ENCODE measurements at regions not wholly inside any gene's neighbourhood (a gene's known extent, or its start where the extent isn't known, plus 50 kb on each side); places are given as distances from the start of the nearest gene placed in this dataset.

GRCh38 chr4:107317611-107318010 is 281.5 kb upstream of the DKK2 start:
- Histone ChIP-seq H3K79me2 (ENCODE audit: control insufficient read depth, insufficient read depth, low read length) (no peaks in the 10 kb centered on the region), H3K9me3 (replicated peaks; ENCODE audit: control insufficient read depth, insufficient read depth, low read depth, low read length) (no peaks in the 10 kb centered on the region), H3K4me3 (no peak overlapping the region), H3K4me1 (replicated peaks in 1 of 2; ENCODE audit: control insufficient read depth in 2 of 2, insufficient read depth in 2 of 2, low read length in 2 of 2) (no peaks in the 10 kb centered on the region), H3K9ac (ENCODE audit: insufficient read depth in 1 of 2, low read depth in 2 of 2, low read length in 2 of 2) (no peak overlapping the region), H2AFZ (ENCODE audit: low read depth, low read length) (no peak overlapping the region), H3K4me2 (ENCODE audit: insufficient read depth, low read length) (no peak overlapping the region), H3K27me3 (ENCODE audit: control insufficient read depth in 2 of 2, insufficient read depth in 2 of 2, low read length in 2 of 2) (no peaks in the 10 kb centered on the region), H4K20me1 (replicated peaks; ENCODE audit: control insufficient read depth, insufficient read depth, low read length) (no peaks in the 10 kb centered on the region), H3K36me3 (ENCODE audit: control insufficient read depth, insufficient read depth, low read length) (no peaks in the 10 kb centered on the region), H3K9me1 (ENCODE audit: control insufficient read depth, insufficient read depth, low read length) (no peaks in the 10 kb centered on the region), H3K27ac (ENCODE audit: extremely low read depth, low read depth, low read length) (no peak overlapping the region)
- no peak for TF ChIP-seq CBX5 (IDR thresholded peaks at IDR 0.05; ENCODE audit: borderline replicate concordance, low read depth)
- TF ChIP-seq ZBTB9 (CRISPR knock-in tag; IDR thresholded peaks at IDR 0.05), result no peak
- no peak for TF ChIP-seq FOSL1 (tag; conservative IDR thresholded peaks at IDR 0.05)
- TF ChIP-seq CCAR2 (IDR thresholded peaks at IDR 0.05; ENCODE audit: low read depth, low read length), result no peak
- TF ChIP-seq POLR2A (conservative IDR thresholded peaks at IDR 0.05), result no peak
- DNase-seq (ENCODE audit: extremely low read depth in 1 of 4, low spot score in 3 of 4), result no peak
- in situ Hi-C loops (cut with MboI) (no loop called here), intact Hi-C loops (cut with micrococcal nuclease) (no loop called here)
- BruUV-seq (replicated peaks), result no TSS peak
- CTCF ChIA-PET (ENCODE audit: low intra/inter-chr PET ratio), result no interaction called here
- POLR2A ChIA-PET, result no interaction called here
- no peak for FAIRE-seq
- ATAC-seq, result no peak

- no peaks in the 10 kb centered on the region for H3K27me3 ChIP-seq (ENCODE audit: control insufficient read depth in 2 of 2, insufficient read depth in 2 of 2, low read length in 2 of 2)
- ChIA-PET CTCF (ENCODE audit: low intra/inter-chr PET ratio) (no interaction called here), POLR2A (no interaction called here)
- no peak overlapping the region for H3K27ac ChIP-seq (ENCODE audit: extremely low read depth, low read depth, low read length)
- no peak for ATAC-seq
- H3K36me3 ChIP-seq (ENCODE audit: control insufficient read depth, insufficient read depth, low read length), result no peaks in the 10 kb centered on the region
- no peak for FAIRE-seq
- H3K9me1 ChIP-seq (ENCODE audit: control insufficient read depth, insufficient read depth, low read length), result no peaks in the 10 kb centered on the region
- H3K9ac ChIP-seq (ENCODE audit: insufficient read depth in 1 of 2, low read depth in 2 of 2, low read length in 2 of 2), result no peak overlapping the region
- no peaks in the 10 kb centered on the region for H3K4me1 ChIP-seq (replicated peaks in 1 of 2; ENCODE audit: control insufficient read depth in 2 of 2, insufficient read depth in 2 of 2, low read length in 2 of 2)
- no peak for DNase-seq (ENCODE audit: extremely low read depth in 1 of 4, low spot score in 3 of 4)
- intact Hi-C loops (cut with micrococcal nuclease) (no loop called here), in situ Hi-C loops (cut with MboI) (no loop called here)
- no peak overlapping the region for H3K4me3 ChIP-seq
- H3K79me2 ChIP-seq (ENCODE audit: control insufficient read depth, insufficient read depth, low read length), result no peaks in the 10 kb centered on the region
- H3K9me3 ChIP-seq (replicated peaks; ENCODE audit: control insufficient read depth, insufficient read depth, low read depth, low read length), result no peaks in the 10 kb centered on the region
- peak; percentile 57 for TF ChIP-seq ZNF316 (IDR thresholded peaks at IDR 0.05)
- TF ChIP-seq ZBTB9 (CRISPR knock-in tag; IDR thresholded peaks at IDR 0.05), result no peak
- 0 out of 2 replicates have a peak, but pooled peaks have one; percentile 7 for TF ChIP-seq MAFF (IDR thresholded peaks at IDR 0.05; ENCODE audit: low read length)
- TF ChIP-seq ZKSCAN8 (CRISPR knock-in tag; IDR thresholded peaks at IDR 0.05), result no peak
- BruUV-seq (replicated peaks), result no TSS peak
- H4K20me1 ChIP-seq (replicated peaks; ENCODE audit: control insufficient read depth, insufficient read depth, low read length), result no peaks in the 10 kb centered on the region
- H3K4me2 ChIP-seq (ENCODE audit: insufficient read depth, low read length), result no peak overlapping the region
- H2AFZ ChIP-seq (ENCODE audit: low read depth, low read length), result no peak overlapping the region
Measured at GRCh38 chr4:107315584-107315983, 279.5 kb upstream of the DKK2 start.

Data from K562 (cell line).